GM12872 (cell line): ENCODE measurements at regions not wholly inside any gene's neighbourhood (a gene's known extent, or its start where the extent isn't known, plus 50 kb on each side); places are given as distances from the start of the nearest gene placed in this dataset.

Experiments used
- TF ChIP-seq, protein P1 (sequence below): IDR thresholded peaks from 3 replicates; pipeline ENCODE4 v1.5.1; 2011; ENCODE audit warnings: low read depth, mild to moderate bottlenecking, low read length, moderate library complexity; ENCODE audit not compliant: insufficient read depth

DNA sequence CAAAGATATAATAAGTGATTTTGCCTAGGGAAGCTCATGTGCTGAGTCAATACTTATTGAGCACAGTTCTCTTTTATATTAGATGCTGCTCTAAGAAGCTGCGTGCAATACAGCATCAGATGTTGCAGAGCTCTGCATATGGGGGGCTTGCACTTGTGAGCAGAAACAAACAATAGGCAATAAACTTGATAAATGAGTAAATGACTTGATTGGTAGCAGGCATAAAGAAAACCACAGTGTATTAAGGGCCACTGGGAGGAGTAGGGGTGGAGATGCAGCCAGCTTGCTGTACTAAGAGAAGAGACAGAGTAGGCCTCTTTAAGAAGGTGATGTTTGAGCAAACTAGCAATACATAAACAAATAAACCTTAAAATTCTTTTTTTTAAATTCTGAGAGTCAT, 598.5 kb upstream of the ADAMTS5 start:
- TF ChIP-seq, protein P1, sequence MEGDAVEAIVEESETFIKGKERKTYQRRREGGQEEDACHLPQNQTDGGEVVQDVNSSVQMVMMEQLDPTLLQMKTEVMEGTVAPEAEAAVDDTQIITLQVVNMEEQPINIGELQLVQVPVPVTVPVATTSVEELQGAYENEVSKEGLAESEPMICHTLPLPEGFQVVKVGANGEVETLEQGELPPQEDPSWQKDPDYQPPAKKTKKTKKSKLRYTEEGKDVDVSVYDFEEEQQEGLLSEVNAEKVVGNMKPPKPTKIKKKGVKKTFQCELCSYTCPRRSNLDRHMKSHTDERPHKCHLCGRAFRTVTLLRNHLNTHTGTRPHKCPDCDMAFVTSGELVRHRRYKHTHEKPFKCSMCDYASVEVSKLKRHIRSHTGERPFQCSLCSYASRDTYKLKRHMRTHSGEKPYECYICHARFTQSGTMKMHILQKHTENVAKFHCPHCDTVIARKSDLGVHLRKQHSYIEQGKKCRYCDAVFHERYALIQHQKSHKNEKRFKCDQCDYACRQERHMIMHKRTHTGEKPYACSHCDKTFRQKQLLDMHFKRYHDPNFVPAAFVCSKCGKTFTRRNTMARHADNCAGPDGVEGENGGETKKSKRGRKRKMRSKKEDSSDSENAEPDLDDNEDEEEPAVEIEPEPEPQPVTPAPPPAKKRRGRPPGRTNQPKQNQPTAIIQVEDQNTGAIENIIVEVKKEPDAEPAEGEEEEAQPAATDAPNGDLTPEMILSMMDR = no peak

DNA sequence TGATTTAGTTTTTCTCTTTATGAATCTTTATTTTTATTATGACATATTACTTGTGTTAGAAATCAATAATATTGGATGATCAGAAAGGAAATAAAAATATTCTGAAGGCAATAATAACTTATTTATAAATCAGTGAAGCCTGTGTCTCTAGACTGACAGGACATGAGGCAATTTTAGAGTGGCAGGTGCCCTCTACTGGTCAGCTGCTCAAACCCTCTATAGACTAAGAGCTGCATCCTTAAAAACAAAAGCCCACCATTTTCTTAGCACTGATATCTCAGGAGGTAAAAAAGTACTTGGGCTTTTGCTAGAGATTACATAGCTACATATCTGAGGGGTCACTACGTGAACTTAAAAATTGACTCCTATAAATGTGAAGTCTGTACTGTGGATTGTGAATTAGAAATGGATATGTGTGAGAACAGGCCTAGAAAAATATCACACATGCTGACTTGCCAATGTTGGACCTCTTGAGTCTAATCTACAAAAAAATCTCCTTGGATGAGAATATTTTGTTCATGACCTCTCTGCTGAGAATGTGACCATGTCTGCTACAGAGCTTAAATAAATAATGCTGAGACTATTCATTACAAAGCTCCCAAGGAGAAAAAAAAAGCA, 597.9 kb upstream of the ADAMTS5 start:
- TF ChIP-seq, protein P1 = 0 out of 3 replicates have a peak, but pooled peaks have one; percentile 12

DNA sequence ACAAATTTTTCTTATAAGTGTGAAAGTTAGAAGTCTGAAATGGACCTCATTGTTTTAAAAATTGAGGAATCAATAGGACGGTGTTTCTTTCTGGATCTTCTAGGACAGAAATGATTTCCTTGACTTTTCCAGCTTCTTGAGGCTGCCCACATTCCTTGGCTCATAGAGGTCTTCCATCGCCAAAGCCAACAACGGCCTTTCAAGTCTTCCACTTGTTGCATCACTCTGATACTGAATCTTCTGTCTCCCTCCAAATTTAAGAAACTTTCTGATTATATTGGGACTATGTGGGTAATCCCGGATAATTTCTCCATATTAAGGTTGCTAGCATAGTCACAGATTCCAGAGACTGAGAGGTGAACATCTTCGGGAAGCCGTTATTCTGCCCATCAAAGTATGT, 595.4 kb upstream of the ADAMTS5 start:
- TF ChIP-seq, protein P1 = no peak

DNA sequence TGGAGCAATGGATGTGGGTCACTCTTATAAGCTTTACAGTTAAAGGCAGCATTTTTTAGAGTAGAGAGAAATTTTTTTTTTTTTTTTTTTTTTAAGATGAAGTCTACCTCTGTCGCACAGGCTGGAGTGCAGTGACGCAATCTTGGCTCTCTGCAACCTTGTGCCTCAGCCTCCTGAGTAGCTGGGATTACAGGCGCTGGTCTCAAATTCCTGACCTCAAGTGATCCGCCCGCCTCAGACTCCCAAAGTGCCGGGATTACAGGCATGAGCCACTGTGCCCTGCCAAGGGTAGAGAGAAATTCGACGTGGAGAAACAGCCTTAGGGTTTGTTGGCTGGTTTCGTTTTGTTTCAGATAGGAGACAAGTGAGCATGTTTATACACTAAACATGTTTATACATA, 594.2 kb upstream of the ADAMTS5 start:
- TF ChIP-seq, protein P1 = no peak

DNA sequence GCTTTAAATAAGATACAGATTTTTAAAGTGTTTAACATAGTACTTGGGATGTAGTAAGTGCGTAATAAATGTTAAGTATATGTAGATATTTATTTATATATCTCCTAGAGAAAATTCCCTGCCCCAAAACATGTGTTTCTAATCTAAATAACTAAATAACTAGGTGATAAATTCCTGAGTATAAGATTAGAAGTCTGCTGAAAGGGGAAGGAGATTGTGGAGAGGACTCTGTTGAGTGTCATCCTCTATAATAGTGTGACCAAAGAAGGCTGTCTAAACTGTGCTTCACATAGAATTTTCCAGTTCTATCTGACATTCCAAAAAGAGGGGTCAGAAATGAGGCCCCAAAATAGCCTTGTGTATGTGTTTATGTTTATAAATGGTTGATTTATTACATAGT, 590.5 kb upstream of the ADAMTS5 start:
- TF ChIP-seq, protein P1 = no peak

DNA sequence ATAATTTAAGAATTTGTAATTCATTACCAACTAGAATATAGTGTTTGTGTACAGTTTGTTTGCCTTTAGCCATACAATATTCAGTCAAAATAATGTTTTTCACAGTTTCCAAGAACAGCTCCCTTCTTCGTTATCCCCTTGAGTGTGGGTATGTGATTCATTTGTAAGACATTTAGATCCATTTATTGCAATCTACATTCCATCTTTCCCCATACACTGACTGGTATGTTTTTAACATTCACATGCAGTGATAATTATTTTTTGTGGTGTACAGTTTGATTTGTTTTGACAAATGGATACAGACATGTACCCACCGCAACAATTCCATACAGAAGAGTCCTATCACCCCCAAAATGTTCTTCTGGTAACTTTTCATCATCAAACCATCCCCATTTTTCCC, 589.1 kb upstream of the ADAMTS5 start:
- TF ChIP-seq, protein P1 = no peak

DNA sequence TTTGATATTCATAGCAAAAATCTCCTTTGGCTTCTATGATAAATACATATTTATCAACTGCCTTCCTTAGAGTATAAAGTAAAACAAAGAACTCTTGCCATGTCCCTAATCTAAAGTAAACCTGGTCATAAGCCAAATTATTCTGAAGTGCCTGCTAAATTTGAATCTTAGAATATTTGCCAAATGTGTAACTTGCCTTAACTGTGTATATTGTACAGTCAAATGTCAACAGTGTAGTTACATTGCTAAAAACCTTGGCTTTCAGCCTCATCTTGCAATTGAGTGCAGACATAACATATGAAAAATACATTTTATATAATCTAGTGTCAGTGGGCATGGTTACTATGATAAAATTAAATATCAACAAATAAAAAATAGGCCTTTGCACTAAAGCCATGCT, 583.4 kb upstream of the ADAMTS5 start:
- TF ChIP-seq, protein P1 = no peak

DNA sequence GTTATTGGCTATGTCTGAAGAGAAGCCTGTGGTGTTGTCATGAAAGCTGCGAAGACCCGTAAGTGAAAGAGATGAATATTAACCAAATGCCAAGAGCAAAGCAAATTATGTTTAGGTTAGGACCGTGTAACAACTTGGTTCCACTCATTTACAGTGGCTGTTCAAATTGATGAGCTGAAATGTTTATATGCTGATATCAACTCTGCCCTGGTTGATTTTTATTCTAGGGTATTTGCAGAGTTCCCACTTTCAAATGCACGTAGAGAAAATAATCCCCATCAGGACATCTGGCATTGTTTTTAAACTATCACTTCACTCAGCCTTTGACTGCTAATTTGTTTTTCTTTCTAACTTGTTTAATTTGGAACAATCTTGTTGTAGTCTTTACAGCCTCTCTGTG, 581.6 kb upstream of the ADAMTS5 start:
- TF ChIP-seq, protein P1 = no peak
